HG03565 (cell line): ENCODE measurements at regions not wholly inside any gene's neighbourhood (a gene's known extent, or its start where the extent isn't known, plus 50 kb on each side); places are given as distances from the start of the nearest gene placed in this dataset.
A peak's percentile ranks its signal among the peaks of the same experiment; 100 is the strongest.

Experiments used
- ATAC-seq: cut with Tn5 transposase; IDR thresholded peaks from one replicate; pipeline ENCODE4 v1.9.1; 2021; ENCODE audit warnings: mild to moderate bottlenecking, moderate library complexity; ENCODE audit not compliant: unreplicated experiment

GRCh38 chr5:62737766-62738165 lies 159.1 kb downstream of the LRRC70 start:
- no peak for ATAC-seq

- ATAC-seq, result no peak
Measured at GRCh38 chr5:62732677-62733121, 154.1 kb downstream of the LRRC70 start.

- ATAC-seq, result peak; percentile 53
Measured at GRCh38 chr5:62731022-62731421, 152.4 kb downstream of the LRRC70 start.

GRCh38 chr5:62729675-62730074 lies 151.1 kb downstream of the LRRC70 start:
- no peak for ATAC-seq

GRCh38 chr5:62727861-62728260 lies 149.2 kb downstream of the LRRC70 start:
- ATAC-seq, result no peak

- ATAC-seq, result no peak
Measured at GRCh38 chr5:62727184-62727583, 148.6 kb downstream of the LRRC70 start.

GRCh38 chr5:62722360-62722759 lies 143.7 kb downstream of the LRRC70 start:
- ATAC-seq, result no peak

GRCh38 chr5:62720031-62720441 lies 141.4 kb downstream of the LRRC70 start:
- ATAC-seq, result peak; percentile 95

GRCh38 chr5:62719061-62719720 lies 140.6 kb downstream of the LRRC70 start:
- no peak for ATAC-seq

GRCh38 chr5:62718324-62718723 lies 139.7 kb downstream of the LRRC70 start:
- ATAC-seq, result no peak

- no peak for ATAC-seq
Measured at GRCh38 chr5:62717301-62717933, 138.8 kb downstream of the LRRC70 start.

GRCh38 chr5:62714296-62714695 lies 135.7 kb downstream of the LRRC70 start:
- ATAC-seq, result no peak

- no peak for ATAC-seq
Measured at GRCh38 chr5:62708481-62709325, 130.1 kb downstream of the LRRC70 start.

- ATAC-seq, result no peak
Measured at GRCh38 chr5:62707563-62707962, 128.9 kb downstream of the LRRC70 start.

GRCh38 chr5:62707131-62707530 lies 128.5 kb downstream of the LRRC70 start:
- ATAC-seq, result no peak

- ATAC-seq, result no peak
Measured at GRCh38 chr5:62705022-62705421, 126.4 kb downstream of the LRRC70 start.

- no peak for ATAC-seq
Measured at GRCh38 chr5:62702126-62702525, 123.5 kb downstream of the LRRC70 start.

- no peak for ATAC-seq
Measured at GRCh38 chr5:62701036-62701435, 122.4 kb downstream of the LRRC70 start.

- no peak for ATAC-seq
Measured at GRCh38 chr5:62698756-62699155, 120.1 kb downstream of the LRRC70 start.

- no peak for ATAC-seq
Measured at GRCh38 chr5:62695274-62695673, 116.7 kb downstream of the LRRC70 start.

GRCh38 chr5:62692946-62693713 lies 114.5 kb downstream of the LRRC70 start:
- ATAC-seq, result no peak
